GM12892 (cell line): ENCODE measurements at regions not wholly inside any gene's neighbourhood (a gene's known extent, or its start where the extent isn't known, plus 50 kb on each side); places are given as distances from the start of the nearest gene placed in this dataset.

ENCODE experiments used
- POLR2A ChIP-seq: IDR thresholded peaks from 2 replicates; pipeline ENCODE4 v1.6.1; 2011; ENCODE audit warnings: low read depth, low read length, control low read depth
- POLR2AphosphoS5 ChIP-seq: IDR thresholded peaks from 2 replicates; pipeline ENCODE4 v1.6.1; 2011; ENCODE audit warnings: low read depth, low read length, control low read depth

GRCh38 chr20:25984933-25985332, 288.3 kb upstream of the ZNF337 start:
- no peak for TF ChIP-seq POLR2AphosphoS5
- TF ChIP-seq POLR2A, result no peak
